ENCODE measurements at regions not wholly inside any gene's neighbourhood (a gene's known extent, or its start where the extent isn't known, plus 50 kb on each side); places are given as distances from the start of the nearest gene placed in this dataset.

GRCh38 chr2:128395196-128395595, 76.5 kb upstream of the HS6ST1 start (continued):
- TF ChIP-seq, protein P1, sequence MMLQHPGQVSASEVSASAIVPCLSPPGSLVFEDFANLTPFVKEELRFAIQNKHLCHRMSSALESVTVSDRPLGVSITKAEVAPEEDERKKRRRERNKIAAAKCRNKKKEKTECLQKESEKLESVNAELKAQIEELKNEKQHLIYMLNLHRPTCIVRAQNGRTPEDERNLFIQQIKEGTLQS (IDR thresholded peaks at IDR 0.05): no peak
- TF ChIP-seq, protein P1 (CRISPR knock-in tag; conservative IDR thresholded peaks at IDR 0.05): no peak
- TF ChIP-seq STAG1 (CRISPR knock-in tag; IDR thresholded peaks at IDR 0.05; ENCODE audit: borderline replicate concordance): no peak
- TF ChIP-seq, protein P2, sequence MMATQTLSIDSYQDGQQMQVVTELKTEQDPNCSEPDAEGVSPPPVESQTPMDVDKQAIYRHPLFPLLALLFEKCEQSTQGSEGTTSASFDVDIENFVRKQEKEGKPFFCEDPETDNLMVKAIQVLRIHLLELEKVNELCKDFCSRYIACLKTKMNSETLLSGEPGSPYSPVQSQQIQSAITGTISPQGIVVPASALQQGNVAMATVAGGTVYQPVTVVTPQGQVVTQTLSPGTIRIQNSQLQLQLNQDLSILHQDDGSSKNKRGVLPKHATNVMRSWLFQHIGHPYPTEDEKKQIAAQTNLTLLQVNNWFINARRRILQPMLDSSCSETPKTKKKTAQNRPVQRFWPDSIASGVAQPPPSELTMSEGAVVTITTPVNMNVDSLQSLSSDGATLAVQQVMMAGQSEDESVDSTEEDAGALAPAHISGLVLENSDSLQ (IDR thresholded peaks at IDR 0.05): no peak
- no peak for TF ChIP-seq ZNF224 (CRISPR knock-in tag; IDR thresholded peaks at IDR 0.05)
- no peak for TF ChIP-seq MXI1 (IDR thresholded peaks at IDR 0.05; ENCODE audit: low read depth, low read length)

DNA sequence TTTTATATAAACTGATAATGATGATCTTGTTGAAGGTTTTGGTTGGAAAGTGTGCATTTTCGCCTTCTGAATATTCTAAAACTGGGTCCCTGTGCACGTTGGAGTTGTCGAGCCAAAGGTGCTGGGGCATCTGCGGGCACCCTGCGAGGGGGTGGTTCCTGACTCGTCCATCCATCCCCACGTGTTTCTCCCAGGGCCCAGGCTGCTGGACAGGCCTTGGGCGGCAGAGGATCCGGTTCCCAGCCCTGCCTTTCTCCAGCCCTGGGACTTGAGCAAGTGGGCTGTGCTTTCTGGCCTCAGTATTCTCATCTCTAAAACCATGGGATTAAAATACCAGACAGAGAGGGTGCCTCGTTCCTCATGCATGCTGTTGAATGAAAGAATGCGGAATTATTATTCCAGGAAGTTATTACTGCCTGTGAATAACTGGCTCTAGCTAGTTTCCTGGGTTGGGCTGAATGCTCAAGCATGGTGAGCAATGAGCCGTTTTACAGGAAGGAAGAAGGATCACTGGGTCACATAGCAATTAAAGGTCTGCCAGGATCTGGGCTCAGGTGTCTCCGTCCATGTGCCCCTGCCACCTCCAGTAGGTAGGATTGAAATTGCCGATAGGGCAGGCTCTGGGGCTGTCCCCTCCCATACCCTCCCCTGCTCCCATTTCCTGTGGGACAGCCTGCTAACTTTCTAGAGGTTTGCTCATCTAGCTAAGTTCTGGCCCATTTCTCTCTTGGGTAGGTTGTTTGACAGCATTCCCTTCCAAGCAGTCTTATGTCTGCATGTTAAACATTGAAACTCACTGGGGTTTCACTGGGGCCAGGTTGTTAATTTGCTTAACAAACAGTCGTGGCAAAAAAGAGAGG, 77.2 kb upstream of the HS6ST1 start:
- Histone ChIP-seq H3K9ac (ENCODE audit: insufficient read depth in 1 of 2, low read depth in 2 of 2, low read length in 2 of 2) (no peak overlapping the region), H3K4me2 (ENCODE audit: insufficient read depth, low read length) (no peak overlapping the region), H3K36me3 (ENCODE audit: control insufficient read depth, insufficient read depth, low read length) (no peaks in the 10 kb centered on the region), H4K20me1 (replicated peaks; ENCODE audit: control insufficient read depth, insufficient read depth, low read length) (no peaks in the 10 kb centered on the region; the same call in 1 of the 2 replicates), H3K9me3 (replicated peaks; ENCODE audit: control insufficient read depth, insufficient read depth, low read depth, low read length) (no peaks in the 10 kb centered on the region), H3K27ac (ENCODE audit: extremely low read depth, low read depth, low read length) (no peak overlapping the region), H3K79me2 (ENCODE audit: control insufficient read depth, insufficient read depth, low read length) (no peaks in the 10 kb centered on the region), H3K4me3 (no peak overlapping the region), H2AFZ (ENCODE audit: low read depth, low read length) (no peak overlapping the region), H3K27me3 (ENCODE audit: control insufficient read depth in 2 of 2, insufficient read depth in 2 of 2, low read length in 2 of 2) (peaks cover 8 to 44% of the 10 kb centered on the region in 2 experiments; a peak in 4 of 5 replicates), H3K9me1 (ENCODE audit: control insufficient read depth, insufficient read depth, low read length) (no peaks in the 10 kb centered on the region), H3K4me1 (replicated peaks in 1 of 2; ENCODE audit: control insufficient read depth in 2 of 2, insufficient read depth in 2 of 2, low read length in 2 of 2) (peaks cover 0 to 1% of the 10 kb centered on the region in 2 experiments; a peak in 2 of 5 replicates)
- ATAC-seq: no peak
- no peak for DNase-seq (ENCODE audit: extremely low read depth in 1 of 4, low spot score in 3 of 4)
- no peak for FAIRE-seq
- TF ChIP-seq SFPQ (IDR thresholded peaks at IDR 0.05; ENCODE audit: low read depth, low read length) (no peak), ZNF175 (CRISPR knock-in tag; IDR thresholded peaks at IDR 0.05; ENCODE audit: low read depth) (no peak), THRB (CRISPR knock-in tag; conservative IDR thresholded peaks at IDR 0.05) (no peak)
- TF ChIP-seq, protein P3, sequence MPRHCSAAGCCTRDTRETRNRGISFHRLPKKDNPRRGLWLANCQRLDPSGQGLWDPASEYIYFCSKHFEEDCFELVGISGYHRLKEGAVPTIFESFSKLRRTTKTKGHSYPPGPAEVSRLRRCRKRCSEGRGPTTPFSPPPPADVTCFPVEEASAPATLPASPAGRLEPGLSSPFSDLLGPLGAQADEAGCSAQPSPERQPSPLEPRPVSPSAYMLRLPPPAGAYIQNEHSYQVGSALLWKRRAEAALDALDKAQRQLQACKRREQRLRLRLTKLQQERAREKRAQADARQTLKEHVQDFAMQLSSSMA (CRISPR knock-in tag; IDR thresholded peaks at IDR 0.05): no peak
- POLR2A ChIA-PET: interaction anchor here (0.9 to 1.2 kb wide), 2 partner anchors 15 to 80 kb away, joined by 3 read pairs; no protein-coding TSS in a partner anchor
- under 1% methylated on average over 14 of the region's 15 CpGs for WGBS (ENCODE audit: insufficient coverage, low coverage, missing lambda C conversion rate)
- BruUV-seq (replicated peaks): no TSS peak
- CTCF ChIA-PET (ENCODE audit: low intra/inter-chr PET ratio): no interaction called here
- intact Hi-C loops (cut with micrococcal nuclease): no loop called here
- in situ Hi-C loops (cut with MboI): no loop called here
